ENCODE measurements at regions not wholly inside any gene's neighbourhood (a gene's known extent, or its start where the extent isn't known, plus 50 kb on each side); places are given as distances from the start of the nearest gene placed in this dataset.

DNA sequence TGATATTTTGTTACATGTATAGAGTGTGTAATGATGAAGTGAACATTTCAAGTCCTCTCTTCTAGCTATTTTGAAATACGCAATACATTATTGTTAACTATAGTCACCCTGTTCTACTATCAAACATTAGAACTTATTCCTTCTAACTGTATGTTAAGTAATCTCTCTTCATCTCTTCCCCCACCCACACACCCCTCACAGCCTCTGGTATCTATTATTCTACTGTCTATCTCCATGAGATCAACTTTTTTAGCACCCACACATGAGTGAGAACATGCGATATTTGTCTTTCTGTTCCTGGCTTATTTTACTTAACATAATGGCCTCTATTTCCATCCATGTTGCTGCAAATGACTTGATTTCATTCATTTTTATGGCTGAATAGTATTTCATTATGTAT lies 57.7 kb upstream of the EGR2 start:
- DNase-seq (ENCODE audit: insufficient read length, low spot score) (no peak), FAIRE-seq (no peak)
- TF ChIP-seq POU2F2 (IDR thresholded peaks at IDR 0.05; ENCODE audit: low read depth, low read length) (no peak), TAF1 (IDR thresholded peaks at IDR 0.05; ENCODE audit: low read depth, low read length) (no peak), PAX5 (IDR thresholded peaks at IDR 0.05; ENCODE audit: insufficient read depth, low read length, severe bottlenecking) (no peak), POLR2A (IDR thresholded peaks at IDR 0.05; ENCODE audit: low read depth, low read length) (no peak), SPI1 (IDR thresholded peaks at IDR 0.05; ENCODE audit: low read depth, low read length) (no peak), POLR2AphosphoS5 (IDR thresholded peaks at IDR 0.05; ENCODE audit: low read depth, low read length) (no peak)

DNA sequence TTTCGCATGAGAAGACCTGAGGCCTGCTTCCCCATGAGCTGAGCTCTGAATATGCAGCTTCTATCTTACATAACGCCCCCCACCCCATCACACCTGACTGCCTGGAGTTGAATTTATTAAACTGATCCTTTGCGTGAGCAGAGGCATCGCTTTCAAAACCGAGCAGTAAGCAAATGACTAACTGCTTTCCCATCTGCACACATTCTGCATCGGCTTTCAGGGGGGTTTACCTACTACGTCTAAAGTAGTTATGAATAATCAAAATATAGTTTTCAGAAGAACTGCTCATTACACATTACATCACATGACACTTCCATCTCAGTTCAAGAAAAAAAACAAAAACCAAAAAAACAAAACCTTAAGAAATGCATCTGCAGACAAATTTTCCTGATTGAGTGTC lies 54.7 kb upstream of the EGR2 start:
- peak; percentile 30 for DNase-seq (ENCODE audit: insufficient read length, low spot score)
- peak; percentile 87 for FAIRE-seq
- TF ChIP-seq POU2F2 (IDR thresholded peaks at IDR 0.05; ENCODE audit: low read depth, low read length) (peak; percentile 89), POLR2AphosphoS5 (IDR thresholded peaks at IDR 0.05; ENCODE audit: low read depth, low read length) (no peak)

DNA sequence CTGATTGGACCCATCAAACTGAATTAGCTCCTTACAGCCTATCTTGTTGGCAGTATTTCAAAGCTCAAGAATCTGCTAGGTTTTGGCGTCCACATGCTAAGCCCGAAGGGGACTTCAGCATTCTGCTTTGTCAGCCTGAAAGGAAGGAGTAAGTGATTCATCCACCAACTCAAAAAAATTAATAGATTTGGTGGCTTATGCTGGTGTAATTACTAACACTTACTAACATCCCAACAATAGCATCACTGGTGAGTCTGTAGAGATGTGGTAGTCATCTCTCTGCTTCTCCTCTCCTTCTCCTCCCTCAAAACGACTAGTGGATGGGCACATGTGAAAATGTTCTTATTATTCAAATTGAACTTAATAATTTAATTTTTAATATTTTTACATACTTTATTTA lies 53.8 kb upstream of the EGR2 start:
- no peak for FAIRE-seq
- TF ChIP-seq POU2F2 (IDR thresholded peaks at IDR 0.05; ENCODE audit: low read depth, low read length) (no peak), TAF1 (IDR thresholded peaks at IDR 0.05; ENCODE audit: low read depth, low read length) (no peak), SPI1 (IDR thresholded peaks at IDR 0.05; ENCODE audit: low read depth, low read length) (no peak), POLR2AphosphoS5 (IDR thresholded peaks at IDR 0.05; ENCODE audit: low read depth, low read length) (no peak), POLR2A (IDR thresholded peaks at IDR 0.05; ENCODE audit: low read depth, low read length) (no peak), PAX5 (IDR thresholded peaks at IDR 0.05; ENCODE audit: insufficient read depth, low read length, severe bottlenecking) (no peak)

DNA sequence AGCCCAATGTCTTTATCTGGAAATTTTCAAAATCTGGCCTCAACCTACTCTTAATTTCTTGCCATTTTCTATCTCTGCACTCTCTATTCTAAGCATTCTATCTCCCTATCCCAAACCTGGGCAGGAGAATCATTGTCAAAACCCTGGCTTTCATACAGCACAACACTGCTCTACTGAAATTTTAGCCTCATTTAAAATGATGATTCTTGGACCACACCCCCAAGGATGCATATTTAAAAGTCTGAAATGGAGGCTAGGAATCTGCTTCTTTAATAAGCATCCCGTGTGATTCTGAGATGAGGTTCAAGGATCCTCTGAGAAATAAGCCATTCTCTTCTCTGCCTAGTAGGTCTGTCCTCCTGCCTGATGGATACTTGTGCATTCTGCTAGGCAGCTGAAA lies 50.8 kb upstream of the EGR2 start:
- FAIRE-seq (no peak), DNase-seq (ENCODE audit: insufficient read length, low spot score) (no peak)
- TF ChIP-seq SPI1 (IDR thresholded peaks at IDR 0.05; ENCODE audit: low read depth, low read length) (no peak), POU2F2 (IDR thresholded peaks at IDR 0.05; ENCODE audit: low read depth, low read length) (no peak), TAF1 (IDR thresholded peaks at IDR 0.05; ENCODE audit: low read depth, low read length) (no peak), POLR2A (IDR thresholded peaks at IDR 0.05; ENCODE audit: low read depth, low read length) (no peak), PAX5 (IDR thresholded peaks at IDR 0.05; ENCODE audit: insufficient read depth, low read length, severe bottlenecking) (no peak), POLR2AphosphoS5 (IDR thresholded peaks at IDR 0.05; ENCODE audit: low read depth, low read length) (no peak)

More for the DNA sequence above, 53.8 kb upstream of the EGR2 start:
- no peak for DNase-seq (ENCODE audit: insufficient read length, low spot score)

DNA sequence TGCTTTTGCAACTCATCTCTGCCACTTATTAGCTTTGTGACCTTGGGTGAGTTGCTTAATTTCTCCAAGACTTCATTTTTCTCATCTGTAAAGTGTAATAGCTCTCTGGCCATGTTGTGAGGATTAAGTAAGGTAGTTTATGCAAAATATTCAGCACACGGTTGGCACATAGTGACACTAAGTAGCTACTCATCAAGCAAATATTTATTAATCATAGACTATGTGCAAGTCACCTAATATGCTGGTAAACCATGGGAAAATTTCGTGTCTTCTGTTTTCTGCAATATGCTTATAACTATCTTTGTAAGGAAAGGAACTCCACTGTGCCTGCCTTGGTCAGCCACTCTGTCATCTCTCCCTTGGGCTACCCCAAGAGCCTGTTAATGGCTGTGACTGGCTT lies 50.3 kb upstream of the EGR2 start:
- no peak for TF ChIP-seq POLR2AphosphoS5 (IDR thresholded peaks at IDR 0.05; ENCODE audit: low read depth, low read length)
- no peak for TF ChIP-seq PAX5 (IDR thresholded peaks at IDR 0.05; ENCODE audit: insufficient read depth, low read length, severe bottlenecking)
- no peak for TF ChIP-seq POLR2A (IDR thresholded peaks at IDR 0.05; ENCODE audit: low read depth, low read length)
- TF ChIP-seq TAF1 (IDR thresholded peaks at IDR 0.05; ENCODE audit: low read depth, low read length), result no peak
- TF ChIP-seq POU2F2 (IDR thresholded peaks at IDR 0.05; ENCODE audit: low read depth, low read length), result no peak
- TF ChIP-seq SPI1 (IDR thresholded peaks at IDR 0.05; ENCODE audit: low read depth, low read length), result no peak
- no peak for FAIRE-seq
- no peak for DNase-seq (ENCODE audit: insufficient read length, low spot score)
